ENCODE measurements at regions not wholly inside any gene's neighbourhood (a gene's known extent, or its start where the extent isn't known, plus 50 kb on each side); places are given as distances from the start of the nearest gene placed in this dataset.
"Not testable (repeated sequence)": the region's sequence is repeated elsewhere in the genome, so short reads cannot be mapped to it uniquely, and the experiment has no call there.

GRCh38 chr10:125520968-125521367, 162.0 kb downstream of the TEX36 start:
- WGBS, 2 donors: 95 to 96% methylated on average over 3 of the region's 3 CpGs
- ATAC-seq: no peak
- Histone ChIP-seq H3K36me3 (no peaks in the 10 kb centered on the region), H3K27ac (no peak overlapping the region), H3K27me3 (peaks cover 0 to 8% (median 0%) of the 10 kb centered on the region in 7 donors), H3K4me3 (no peak overlapping the region), H3K9me3 (peaks cover 0 to 6% (median 0%) of the 10 kb centered on the region in 11 donors), H3K4me1 (no peaks in the 10 kb centered on the region)
- DNase-seq: no peak
- no peak for TF ChIP-seq CTCF (IDR thresholded peaks at IDR 0.05)
- intact Hi-C loops (cut with DNase I): no loop called here

GRCh38 chr10:125518397-125518796, 164.6 kb downstream of the TEX36 start:
- H3K4me1 ChIP-seq; ATAC-seq; intact Hi-C loops (cut with DNase I); H3K27ac ChIP-seq; H3K36me3 ChIP-seq; H3K9me3 ChIP-seq; DNase-seq; H3K4me3 ChIP-seq: not testable (repeated sequence)
- 85 to 95% methylated on average over 17 to 18 of the region's 27 CpGs for WGBS, 2 donors
- peaks cover 0 to 19% (median 7%) of the 10 kb centered on the region in 7 donors for H3K27me3 ChIP-seq

GRCh38 chr10:125515571-125515970, 167.4 kb downstream of the TEX36 start:
- Histone ChIP-seq H3K4me3 (no peak overlapping the region), H3K27ac (no peak overlapping the region), H3K36me3 (no peaks in the 10 kb centered on the region), H3K4me1 (no peaks in the 10 kb centered on the region), H3K9me3 (peaks cover 0 to 6% (median 0%) of the 10 kb centered on the region in 11 donors), H3K27me3 (peaks cover 0 to 28% (median 9%) of the 10 kb centered on the region in 7 donors)
- DNase-seq: no peak
- ATAC-seq: no peak
- TF ChIP-seq CTCF (IDR thresholded peaks at IDR 0.05): no peak
- intact Hi-C loops (cut with DNase I): no loop called here
- 34 to 51% methylated on average over 8 of the region's 8 CpGs for WGBS, 2 donors

GRCh38 chr10:125514206-125515162, 168.5 kb downstream of the TEX36 start:
- ATAC-seq (no peak), DNase-seq (no peak)
- no peak overlapping the region for H3K4me3 ChIP-seq
- H3K27me3 ChIP-seq: peaks cover 0 to 28% (median 9%) of the 10 kb centered on the region in 7 donors
- peaks cover 0 to 4% (median 0%) of the 10 kb centered on the region in 11 donors for H3K9me3 ChIP-seq
- TF ChIP-seq CTCF (IDR thresholded peaks at IDR 0.05): no peak
- intact Hi-C loops (cut with DNase I): no loop called here
- no peak overlapping the region for H3K27ac ChIP-seq
- no peaks in the 10 kb centered on the region for H3K4me1 ChIP-seq
- no peaks in the 10 kb centered on the region for H3K36me3 ChIP-seq
- 73 to 75% methylated on average over 17 of the region's 17 CpGs for WGBS, 2 donors
